DOHH2 (cell line): ENCODE measurements at regions not wholly inside any gene's neighbourhood (a gene's known extent, or its start where the extent isn't known, plus 50 kb on each side); places are given as distances from the start of the nearest gene placed in this dataset.

ENCODE experiments used
- H3F3A ChIP-seq: fragments of 200-600 bp; sonication (generic), shearing (Covaris generic); 2 replicates; pipeline ENCODE4 v1.6.0; 2016; ENCODE audit warnings: antibody characterized with exemption, mild to moderate bottlenecking; ENCODE audit not compliant: control insufficient read depth, insufficient read depth
- H3K27ac ChIP-seq: fragments of 200-600 bp; sonication (generic); 2 replicates; pipeline ENCODE4 v1.5.1; 2014; ENCODE audit warnings: low read depth, mild to moderate bottlenecking, low read length, moderate library complexity
- H3K27me3 ChIP-seq: fragments of 200-600 bp; sonication (generic); 2 replicates; pipeline ENCODE4 v1.6.1; 2014; ENCODE audit warnings: mild to moderate bottlenecking, low read length, mixed read lengths; ENCODE audit not compliant: control insufficient read depth
- H3K36me3 ChIP-seq: fragments of 200-600 bp; sonication (generic); 2 replicates; pipeline ENCODE4 v1.6.1; 2014; ENCODE audit warnings: mild to moderate bottlenecking, low read length, moderate library complexity, mixed read lengths; ENCODE audit not compliant: control insufficient read depth
- H3K4me1 ChIP-seq: fragments of 200-600 bp; sonication (generic); 2 replicates; pipeline ENCODE4 v1.6.1; 2014; ENCODE audit warnings: mild to moderate bottlenecking, low read length, mixed read lengths; ENCODE audit not compliant: control insufficient read depth
- H3K4me2 ChIP-seq: fragments of 200-600 bp; sonication (generic); 2 replicates; pipeline ENCODE4 v1.6.0; 2014; ENCODE audit warnings: mild to moderate bottlenecking, low read length, moderate library complexity
- H3K4me3 ChIP-seq: fragments of 200-600 bp; sonication (generic); 2 replicates; pipeline ENCODE4 v1.5.1; 2014; ENCODE audit warnings: mild to moderate bottlenecking, low read length, mixed read lengths
- H3K79me2 ChIP-seq: fragments of 200-600 bp; sonication (generic); 2 replicates; pipeline ENCODE4 v1.6.1; 2014; ENCODE audit warnings: mild to moderate bottlenecking, low read length, mixed read lengths; ENCODE audit not compliant: control insufficient read depth
- H3K9me2 ChIP-seq: fragments of 200-600 bp; sonication (generic); replicated peaks from 2 replicates; pipeline ENCODE4 v1.6.1; 2014; ENCODE audit warnings: mild to moderate bottlenecking, low read length, mixed read lengths; ENCODE audit not compliant: control insufficient read depth
- H3K9me3 ChIP-seq: fragments of 200-600 bp; sonication (generic); 2 replicates; pipeline ENCODE4 v1.6.1; 2014; ENCODE audit warnings: antibody characterized with exemption, low read length, mixed read lengths; ENCODE audit not compliant: control insufficient read depth, insufficient read depth
- H4K20me1 ChIP-seq: fragments of 200-600 bp; sonication (generic); 2 replicates; pipeline ENCODE4 v1.6.0; 2014; ENCODE audit warnings: low read depth, mild to moderate bottlenecking, antibody characterized with exemption, low read length, moderate library complexity; ENCODE audit not compliant: control insufficient read depth, insufficient read depth
- CTCF ChIP-seq: fragments of 200-600 bp; sonication (generic); IDR thresholded peaks from one replicate; pipeline ENCODE4 v1.5.1; 2014; ENCODE audit warnings: antibody characterized with exemption, mild to moderate bottlenecking, low read depth, low read length; ENCODE audit not compliant: poor library complexity, severe bottlenecking
- EZH2phosphoT487 ChIP-seq: fragments of 200-600 bp; sonication (generic); IDR thresholded peaks from 2 replicates; pipeline ENCODE4 v1.6.1; 2017; ENCODE audit warnings: borderline replicate concordance, mild to moderate bottlenecking, antibody characterized with exemption, low read length, moderate library complexity, mixed read lengths

GRCh38 chr17:54009502-54009901, 186.8 kb downstream of the KIF2B start:
- Histone ChIP-seq H3K9me3 (no peaks in the 10 kb centered on the region), H3K4me3 (no peak overlapping the region), H3K4me2 (no peak overlapping the region), H3K36me3 (no peaks in the 10 kb centered on the region), H3K27ac (no peak overlapping the region), H3K4me1 (no peaks in the 10 kb centered on the region), H3K27me3 (no peaks in the 10 kb centered on the region), H3K9me2 (no peaks in the 10 kb centered on the region), H4K20me1 (no peaks in the 10 kb centered on the region), H3F3A (no peaks in the 10 kb centered on the region), H3K79me2 (no peaks in the 10 kb centered on the region)
- TF ChIP-seq CTCF (no peak), EZH2phosphoT487 (no peak)

GRCh38 chr17:54013072-54013471, 190.3 kb downstream of the KIF2B start:
- Histone ChIP-seq H3K79me2 (no peaks in the 10 kb centered on the region), H3K27ac (no peak overlapping the region), H3K9me3 (no peaks in the 10 kb centered on the region), H3K27me3 (no peaks in the 10 kb centered on the region), H3F3A (no peaks in the 10 kb centered on the region), H4K20me1 (no peaks in the 10 kb centered on the region), H3K4me3 (no peak overlapping the region), H3K4me1 (no peaks in the 10 kb centered on the region), H3K4me2 (no peak overlapping the region), H3K9me2 (no peaks in the 10 kb centered on the region), H3K36me3 (no peaks in the 10 kb centered on the region)
- no peak for TF ChIP-seq EZH2phosphoT487
- TF ChIP-seq CTCF = no peak

GRCh38 chr17:54015734-54016133, 193.0 kb downstream of the KIF2B start:
- Histone ChIP-seq H3K27ac (no peak overlapping the region), H3F3A (no peaks in the 10 kb centered on the region), H3K27me3 (no peaks in the 10 kb centered on the region), H4K20me1 (no peaks in the 10 kb centered on the region), H3K36me3 (no peaks in the 10 kb centered on the region), H3K4me1 (no peaks in the 10 kb centered on the region), H3K4me3 (no peak overlapping the region), H3K9me2 (no peaks in the 10 kb centered on the region), H3K9me3 (no peaks in the 10 kb centered on the region), H3K4me2 (no peak overlapping the region), H3K79me2 (no peaks in the 10 kb centered on the region)
- TF ChIP-seq CTCF = no peak
- TF ChIP-seq EZH2phosphoT487 = no peak

GRCh38 chr17:54021418-54021817, 198.7 kb downstream of the KIF2B start:
- no peak overlapping the region for H3K27ac ChIP-seq
- no peaks in the 10 kb centered on the region for H3K4me1 ChIP-seq
- H3K9me3 ChIP-seq = no peaks in the 10 kb centered on the region
- no peaks in the 10 kb centered on the region for H3K27me3 ChIP-seq
- no peaks in the 10 kb centered on the region for H4K20me1 ChIP-seq
- H3F3A ChIP-seq = no peaks in the 10 kb centered on the region
- H3K79me2 ChIP-seq = no peaks in the 10 kb centered on the region
- no peak overlapping the region for H3K4me3 ChIP-seq
- no peak overlapping the region for H3K4me2 ChIP-seq
- H3K9me2 ChIP-seq = no peaks in the 10 kb centered on the region
- no peaks in the 10 kb centered on the region for H3K36me3 ChIP-seq
- TF ChIP-seq CTCF = no peak
